HepG2 (cell line): ENCODE measurements at regions not wholly inside any gene's neighbourhood (a gene's known extent, or its start where the extent isn't known, plus 50 kb on each side); places are given as distances from the start of the nearest gene placed in this dataset.

ENCODE experiments used
- ATAC-seq: fragments of 200-7000 bp; cut with Tn5 transposase; 3 replicates; pipeline ENCODE4 v1.9.1; 2020; ENCODE audit warnings: mild to moderate bottlenecking, moderate library complexity
- BruUV-seq: library from RNA; stranded (reverse); fragments of 400-500 nt; replicated peaks from 2 replicates; lab custom pipeline; 2021; lab: Mats Ljungman, UMichigan
- CTCF ChIA-PET: fragments of 300-600 bp; formaldehyde crosslinking; extraction: SDS; loops from one replicate; lab custom pipeline; 2021; ENCODE audit warnings: low total read pairs, inconsistent platforms, low intra/inter-chr PET ratio; lab: Yijun Ruan, JAX
- POLR2A ChIA-PET: fragments of 350-600 bp; sonication (Branson Sonifier 250); formaldehyde crosslinking; loops from one replicate; lab custom pipeline; 2020; ENCODE audit warnings: antibody characterized with exemption, inconsistent platforms; lab: Yijun Ruan, JAX
- DNase-seq: peaks from one replicate; pipeline ENCODE4 v3.0.0-alpha.2; 2015; ENCODE audit warnings: low spot score
- FAIRE-seq: peaks from 3 replicates; lab custom pipeline; 2011; peaks lifted over from hg19 to GRCh38; lab: Jason Lieb, UNC
- H2AFZ ChIP-seq: one replicate; pipeline ENCODE4 v1.6.1; 2011; ENCODE audit warnings: low read length, inconsistent platforms
- H3K27ac ChIP-seq: fragments of 300-600 bp; 3 replicates; pipeline ENCODE4 v1.8.0; 2011; ENCODE audit warnings: mixed run types, mild to moderate bottlenecking, mixed read lengths, low read length, inconsistent platforms; ENCODE audit not compliant: insufficient read depth; ENCODE audit errors: extremely low read length
- H3K27me3 ChIP-seq, 2 experiments: fragments of 200-600 bp in 1 of 2; 2 replicates in 1 of 2; 3 replicates in 1 of 2; pipeline versions ENCODE4 v1.6.0 to v1.8.0; 2011; ENCODE audit warnings: low read length in 2 of 2, mild to moderate bottlenecking in 2 of 2, moderate library complexity in 2 of 2, inconsistent platforms in 1 of 2; ENCODE audit not compliant: insufficient read depth in 2 of 2, control insufficient read depth in 1 of 2
- H3K36me3 ChIP-seq, 2 experiments: fragments of 200-600 bp in 1 of 2; replicated peaks in 1 of 2; 2 replicates in 1 of 2; 3 replicates in 1 of 2; pipeline versions ENCODE4 v1.5.1 to v1.8.0; 2011; ENCODE audit warnings: low read length in 2 of 2, inconsistent platforms in 1 of 2; ENCODE audit not compliant: insufficient read depth in 2 of 2, control insufficient read depth in 1 of 2
- H3K4me1 ChIP-seq: 2 replicates; pipeline ENCODE4 v1.5.1; 2012; ENCODE audit warnings: low read length, inconsistent platforms; ENCODE audit not compliant: insufficient read depth
- H3K4me2 ChIP-seq: 2 replicates; pipeline ENCODE4 v1.6.0; 2011; ENCODE audit warnings: low read depth, low read length, inconsistent platforms
- H3K4me3 ChIP-seq, 3 experiments: fragments of 200-600 bp in 1 of 3; sonication (generic), shearing (Covaris generic) in 1 of 3; replicated peaks in 1 of 3; 2 replicates each; pipeline ENCODE4 v1.5.1; 2011 to 2016; ENCODE audit warnings: low read length in 3 of 3, inconsistent platforms in 2 of 3, low read depth in 2 of 3, mild to moderate bottlenecking in 2 of 3, control low read depth in 1 of 3, mixed read lengths in 1 of 3; ENCODE audit not compliant: insufficient read depth in 1 of 3
- H3K79me2 ChIP-seq: one replicate; pipeline ENCODE4 v1.6.1; 2011; ENCODE audit warnings: low read length, inconsistent platforms; ENCODE audit not compliant: insufficient read depth
- H3K9ac ChIP-seq: 2 replicates; pipeline ENCODE4 v1.6.0; 2011; ENCODE audit warnings: mild to moderate bottlenecking, low read depth, low read length, inconsistent platforms; ENCODE audit not compliant: insufficient read depth
- H3K9me3 ChIP-seq: 2 replicates; pipeline ENCODE4 v1.5.1; 2012; ENCODE audit warnings: mild to moderate bottlenecking, low read length
- H4K20me1 ChIP-seq: 2 replicates; pipeline ENCODE4 v1.6.0; 2011; ENCODE audit warnings: inconsistent platforms, mild to moderate bottlenecking, low read length, moderate library complexity; ENCODE audit not compliant: insufficient read depth
- ETS1 ChIP-seq: sonication (generic); formaldehyde crosslinking; IDR thresholded peaks from 2 replicates; pipeline ENCODE4 v1.4.0; 2020; ENCODE audit warnings: missing genetic modification reagents
- KDM1A ChIP-seq: IDR thresholded peaks from 2 replicates; pipeline ENCODE4 v1.6.1; 2016; ENCODE audit warnings: missing compliant biosample characterization
- NFKBIZ ChIP-seq: IDR thresholded peaks from 2 replicates; pipeline ENCODE4 v1.6.1; 2018; ENCODE audit warnings: missing genetic modification reagents, missing compliant biosample characterization
- PBX2 ChIP-seq: IDR thresholded peaks from 2 replicates; pipeline ENCODE4 v1.6.1; 2016; ENCODE audit warnings: control low read depth
- ZBTB34 ChIP-seq: sonication (generic); formaldehyde crosslinking; IDR thresholded peaks from 2 replicates; pipeline ENCODE4 v1.8.0; 2022; ENCODE audit warnings: mild to moderate bottlenecking, missing genetic modification reagents
- ZBTB4 ChIP-seq: sonication (generic); formaldehyde crosslinking; IDR thresholded peaks from 2 replicates; pipeline ENCODE4 v1.4.0; 2020; ENCODE audit warnings: missing genetic modification reagents, mild to moderate bottlenecking, borderline replicate concordance
- WGBS: methylation state at CpG from one replicate; pipeline ENCODE4 v1.1.6; 2017; ENCODE audit warnings: low lambda C conversion rate; 5-methylcytosine and 5-hydroxymethylcytosine counted together
- in situ Hi-C: cut with HindIII; loops from 2 replicates; pipeline ENCODE4 v1.10.0; 2017; ENCODE audit warnings: low pct_unique_long_range_greater_than_20kb; ENCODE audit not compliant: extremely low pct_ligation_motif_present
- intact Hi-C: fragments of 100-400 bp; cut with micrococcal nuclease; formaldehyde crosslinking; loops from one replicate; pipeline ENCODE4 v1.10.0; 2022; ENCODE audit not compliant: unreplicated experiment

GRCh38 chr12:108052260-108052659, 76.8 kb upstream of the WSCD2 start:
- TF ChIP-seq ZBTB34 (CRISPR knock-in tag): no peak
- TF ChIP-seq ZBTB4 (CRISPR knock-in tag): no peak
- no peak for TF ChIP-seq ETS1 (CRISPR knock-in tag)
- TF ChIP-seq NFKBIZ (CRISPR knock-in tag): no peak
- no peak for TF ChIP-seq PBX2 (CRISPR knock-in tag)
- no peak for TF ChIP-seq KDM1A
- no peak overlapping the region for H2AFZ ChIP-seq
- no peak overlapping the region for H3K4me2 ChIP-seq
- BruUV-seq: no TSS peak
- FAIRE-seq (no peak), DNase-seq (no peak), ATAC-seq (no peak)
- ChIA-PET CTCF (no interaction called here), POLR2A (no interaction called here)
- H4K20me1 ChIP-seq: no peaks in the 10 kb centered on the region
- no peaks in the 10 kb centered on the region for H3K79me2 ChIP-seq
- intact Hi-C loops: no loop called here
- H3K36me3 ChIP-seq: no peaks in the 10 kb centered on the region
- H3K9me3 ChIP-seq: no peaks in the 10 kb centered on the region
- peaks cover 2 to 13% of the 10 kb centered on the region in 2 experiments; a peak in 2 of 5 replicates for H3K27me3 ChIP-seq
- H3K4me1 ChIP-seq: no peaks in the 10 kb centered on the region
- WGBS: 0% methylated on average over 5 of the region's 5 CpGs
- H3K9ac ChIP-seq: no peak overlapping the region
- no peak overlapping the region for H3K4me3 ChIP-seq
- in situ Hi-C loops: no loop called here
- H3K27ac ChIP-seq: no peak overlapping the region
